HCT116 (cell line): ENCODE measurements at regions not wholly inside any gene's neighbourhood (a gene's known extent, or its start where the extent isn't known, plus 50 kb on each side); places are given as distances from the start of the nearest gene placed in this dataset.

Source experiments
- ATAC-seq: fragments of 200-7000 bp; cut with Tn5 transposase; 2 replicates; pipeline ENCODE4 v1.9.1; 2020; ENCODE audit warnings: mild to moderate bottlenecking, moderate library complexity
- BruUV-seq: library from RNA; stranded (reverse); fragments of 400-500 nt; replicated peaks from 2 replicates; lab custom pipeline; 2021; lab: Mats Ljungman, UMichigan
- CTCF ChIA-PET: fragments of 300-600 bp; sonication (Branson Sonifier 250); formaldehyde crosslinking; loops from one replicate; lab custom pipeline; 2021; ENCODE audit warnings: antibody characterized with exemption; lab: Charles Lee
- POLR2A ChIA-PET: fragments of 300-600, 350-600 bp; sonication (Branson Sonifier 250); formaldehyde crosslinking; loops from one replicate; lab custom pipeline; 2021; ENCODE audit warnings: antibody characterized with exemption; lab: Charles Lee
- RAD21 ChIA-PET, 2 experiments: fragments of 300-600 bp; sonication (Branson Sonifier 250); formaldehyde crosslinking; loops; one replicate each; lab custom pipeline; 2023; ENCODE audit warnings: low total read pairs in 2 of 2; ENCODE audit not compliant: uncharacterized antibody in 2 of 2, unreplicated experiment in 2 of 2, low non-redundant PET in 1 of 2; lab: Charles Lee
- DNase-seq: peaks from one replicate; pipeline ENCODE4 v3.0.0-alpha.2; 2010; ENCODE audit warnings: low read depth, low spot score
- H2AFZ ChIP-seq: fragments of 200-600 bp; shearing (Covaris generic), sonication (generic); 2 replicates; pipeline ENCODE4 v1.6.1; 2017; ENCODE audit warnings: low read depth, mixed run types, mixed read lengths, antibody characterized with exemption, low read length; ENCODE audit not compliant: poor library complexity, severe bottlenecking
- H3K27ac ChIP-seq: 2 replicates; pipeline ENCODE4 v1.5.1; 2012; ENCODE audit warnings: low read depth, low read length
- H3K27me3 ChIP-seq: fragments of 200-600 bp; sonication (generic); 2 replicates; pipeline ENCODE4 v1.6.1; 2016; ENCODE audit warnings: mixed run types, low read length, mixed read lengths; ENCODE audit not compliant: insufficient read depth
- H3K36me3 ChIP-seq, 2 experiments: fragments of 200-500 bp in 1 of 2; fragments of 200-600 bp in 1 of 2; sonication (Bioruptor generic) in 1 of 2; sonication (generic) in 1 of 2; 2 replicates each; pipeline versions ENCODE4 v1.5.1 to v1.6.1; 2014 to 2016; ENCODE audit warnings: low read length in 2 of 2, inconsistent platforms in 1 of 2, mixed read lengths in 1 of 2, mixed run types in 1 of 2; ENCODE audit not compliant: insufficient read depth in 2 of 2, control insufficient read depth in 1 of 2
- H3K4me1 ChIP-seq, 2 experiments: fragments of 200-600 bp in 1 of 2; sonication (generic) in 1 of 2; 2 replicates each; pipeline versions ENCODE4 v1.5.1 to v1.6.1; 2012 to 2017; ENCODE audit warnings: low read length in 2 of 2, inconsistent platforms in 1 of 2, mild to moderate bottlenecking in 1 of 2, mixed read lengths in 1 of 2, mixed run types in 1 of 2, moderate library complexity in 1 of 2; ENCODE audit not compliant: insufficient read depth in 2 of 2, control insufficient read depth in 1 of 2
- H3K4me2 ChIP-seq: fragments of 200-600 bp; sonication (generic); 2 replicates; pipeline ENCODE4 v1.6.1; 2017; ENCODE audit warnings: mixed run types, low read length, mixed read lengths
- H3K4me3 ChIP-seq, 2 experiments: fragments of 200-600 bp in 1 of 2; sonication (generic) in 1 of 2; replicated peaks in 1 of 2; 2 replicates each; pipeline ENCODE4 v1.5.1; 2011 to 2016; ENCODE audit warnings: low read length in 2 of 2, control low read depth in 1 of 2, low read depth in 1 of 2, mild to moderate bottlenecking in 1 of 2, mixed read lengths in 1 of 2, mixed run types in 1 of 2
- H3K79me2 ChIP-seq: fragments of 200-600 bp; sonication (generic); 2 replicates; pipeline ENCODE4 v1.6.1; 2017; ENCODE audit warnings: mild to moderate bottlenecking, mixed run types, low read length, moderate library complexity, mixed read lengths; ENCODE audit not compliant: insufficient read depth
- H3K9ac ChIP-seq: fragments of 200-600 bp; sonication (generic); 2 replicates; pipeline ENCODE4 v1.6.1; 2016; ENCODE audit warnings: low read length, mixed read lengths
- H3K9me2 ChIP-seq: fragments of 200-600 bp; sonication (generic), shearing (Covaris generic); 2 replicates; pipeline ENCODE4 v1.6.1; 2017; ENCODE audit warnings: mixed run types, mild to moderate bottlenecking, moderate library complexity; ENCODE audit not compliant: insufficient read depth
- H3K9me3 ChIP-seq, 2 experiments: fragments of 200-500 bp in 1 of 2; fragments of 200-600 bp in 1 of 2; sonication (Bioruptor generic) in 1 of 2; sonication (generic) in 1 of 2; 2 replicates each; pipeline ENCODE4 v1.6.1; 2014 to 2017; ENCODE audit warnings: low read length in 2 of 2, mixed read lengths in 2 of 2, inconsistent platforms in 1 of 2, low read depth in 1 of 2, mild to moderate bottlenecking in 1 of 2, mixed run types in 1 of 2, moderate library complexity in 1 of 2; ENCODE audit not compliant: control insufficient read depth in 1 of 2, insufficient read depth in 1 of 2
- H4K20me1 ChIP-seq: fragments of 200-600 bp; sonication (generic), shearing (Covaris generic); 2 replicates; pipeline ENCODE4 v1.6.1; 2017; ENCODE audit warnings: mixed run types, mild to moderate bottlenecking, moderate library complexity; ENCODE audit not compliant: insufficient read depth
- CBX3 ChIP-seq: IDR thresholded peaks from 2 replicates; pipeline ENCODE4 v1.6.1; 2012; ENCODE audit warnings: low read depth
- CEBPB ChIP-seq: IDR thresholded peaks from 2 replicates; pipeline ENCODE4 v1.6.1; 2012; ENCODE audit warnings: low read depth
- CTCF ChIP-seq, 3 experiments: fragments of 200-600 bp in 1 of 3; sonication (generic) in 1 of 3; IDR thresholded peaks in 2 of 3; conservative IDR thresholded peaks in 1 of 3; 2 replicates each; pipeline ENCODE4 v1.5.1; 2012 to 2017; ENCODE audit warnings: low read depth in 2 of 3, low read length in 2 of 3, antibody characterized with exemption in 1 of 3, borderline replicate concordance in 1 of 3, control low read depth in 1 of 3, mild to moderate bottlenecking in 1 of 3, mixed read lengths in 1 of 3, mixed run types in 1 of 3, moderate library complexity in 1 of 3; ENCODE audit not compliant: insufficient read depth in 1 of 3
- EGR1 ChIP-seq: IDR thresholded peaks from 2 replicates; pipeline ENCODE4 v1.6.1; 2012; ENCODE audit warnings: low read depth
- ELF1 ChIP-seq: IDR thresholded peaks from 2 replicates; pipeline ENCODE4 v1.6.1; 2012; ENCODE audit warnings: low read depth, borderline replicate concordance
- EZH2 ChIP-seq: fragments of 200-600 bp; sonication (generic); IDR thresholded peaks from 2 replicates; pipeline ENCODE4 v1.6.1; 2017; ENCODE audit warnings: antibody characterized with exemption, mixed run types
- EZH2phosphoT487 ChIP-seq: fragments of 200-600 bp; IDR thresholded peaks from 2 replicates; pipeline ENCODE4 v1.6.1; 2018; ENCODE audit warnings: antibody characterized with exemption, borderline replicate concordance
- MAX ChIP-seq: IDR thresholded peaks from 2 replicates; pipeline ENCODE4 v1.6.1; 2012
- POLR2A ChIP-seq: IDR thresholded peaks from 2 replicates; pipeline ENCODE4 v1.7.0; 2011; ENCODE audit warnings: borderline replicate concordance; ENCODE audit not compliant: insufficient read depth, insufficient read length; ENCODE audit errors: extremely low read depth
- POLR2AphosphoS5 ChIP-seq: IDR thresholded peaks from 2 replicates; pipeline ENCODE4 v1.6.1; 2011; ENCODE audit warnings: mild to moderate bottlenecking, low read depth, low read length, moderate library complexity
- RAD21 ChIP-seq: IDR thresholded peaks from 2 replicates; pipeline ENCODE4 v1.6.1; 2012; ENCODE audit warnings: low read depth, mild to moderate bottlenecking
- REST ChIP-seq: IDR thresholded peaks from 2 replicates; pipeline ENCODE4 v1.6.1; 2012; ENCODE audit warnings: low read depth
- SIN3A ChIP-seq: IDR thresholded peaks from 2 replicates; pipeline ENCODE4 v1.6.1; 2012; ENCODE audit warnings: low read depth
- SP1 ChIP-seq: IDR thresholded peaks from 2 replicates; pipeline ENCODE4 v1.6.1; 2012; ENCODE audit warnings: low read depth
- SRF ChIP-seq: IDR thresholded peaks from 2 replicates; pipeline ENCODE4 v1.6.1; 2012; ENCODE audit warnings: low read depth
- TCF7L2 ChIP-seq: IDR thresholded peaks from 2 replicates; pipeline ENCODE4 v1.7.0; 2011; ENCODE audit warnings: borderline replicate concordance, inconsistent platforms; ENCODE audit not compliant: insufficient read depth, insufficient read length; ENCODE audit errors: extremely low read depth
- YY1 ChIP-seq: IDR thresholded peaks from 2 replicates; pipeline ENCODE4 v1.6.1; 2011; ENCODE audit warnings: low read length, low read depth, moderate library complexity, mild to moderate bottlenecking; ENCODE audit not compliant: insufficient replicate concordance; ENCODE audit errors: extremely low read depth
- ZNF274 ChIP-seq: fragments of 200-500 bp; sonication (Bioruptor generic); IDR thresholded peaks from 2 replicates; pipeline ENCODE4 v1.6.1; 2014; ENCODE audit warnings: mild to moderate bottlenecking, low read depth, low read length, inconsistent platforms
- intact Hi-C: fragments of 100-400 bp; cut with micrococcal nuclease; formaldehyde crosslinking; loops from 2 replicates; pipeline ENCODE4 v1.10.0; 2022

GRCh38 chr13:55464222-55464621 lies 1676.5 kb upstream of the PRR20A start (continued):
- no peak for TF ChIP-seq EGR1

GRCh38 chr13:55467476-55467875 lies 1673.2 kb upstream of the PRR20A start:
- H2AFZ ChIP-seq = no peak overlapping the region
- POLR2A ChIA-PET = no interaction called here
- CTCF ChIA-PET = no interaction called here
- peaks cover 19 to 33% of the 10 kb centered on the region in 2 experiments; a peak in 2 of 4 replicates for H3K9me3 ChIP-seq
- H3K4me1 ChIP-seq = no peaks in the 10 kb centered on the region
- H3K4me3 ChIP-seq = no peak overlapping the region
- DNase-seq = no peak
- H3K4me2 ChIP-seq = no peak overlapping the region
- no peak overlapping the region for H3K9ac ChIP-seq
- H3K36me3 ChIP-seq = no peaks in the 10 kb centered on the region
- no peak for ATAC-seq
- TF ChIP-seq EGR1 (no peak), MAX (no peak), REST (no peak), RAD21 (no peak), SIN3A (no peak), EZH2 (no peak), CEBPB (no peak), POLR2AphosphoS5 (no peak), ZNF274 (no peak), POLR2A (no peak), SP1 (no peak), TCF7L2 (no peak), CBX3 (no peak), ELF1 (no peak), EZH2phosphoT487 (no peak), YY1 (no peak), SRF (no peak), CTCF (IDR thresholded peaks at IDR 0.05 in 2 of 3, conservative IDR thresholded peaks at IDR 0.05 in 1 of 3; ENCODE audit: borderline replicate concordance in 1 of 3, insufficient read depth in 1 of 3, low read depth in 2 of 3, low read length in 2 of 3) (no peak)
- H3K27me3 ChIP-seq = no peaks in the 10 kb centered on the region
- intact Hi-C loops = no loop called here
- no peaks in the 10 kb centered on the region for H4K20me1 ChIP-seq
- no peak overlapping the region for H3K27ac ChIP-seq
- H3K9me2 ChIP-seq = no peaks in the 10 kb centered on the region
- RAD21 ChIA-PET = no interaction called here
- H3K79me2 ChIP-seq = no peaks in the 10 kb centered on the region
- BruUV-seq = no TSS peak
